ENCODE measurements at regions not wholly inside any gene's neighbourhood (a gene's known extent, or its start where the extent isn't known, plus 50 kb on each side); places are given as distances from the start of the nearest gene placed in this dataset.

GRCh38 chr7:17690030-17690429, 250.3 kb downstream of the SNX13 start:
- Mint-ChIP-seq H3K27ac (ENCODE audit: unreplicated experiment) (peak overlapping the region; percentile 98), H3K4me1 (ENCODE audit: unreplicated experiment) (peaks cover 15% of the 10 kb centered on the region), H3K27me3 (ENCODE audit: unreplicated experiment) (no peaks in the 10 kb centered on the region), H3K36me3 (ENCODE audit: unreplicated experiment) (no peaks in the 10 kb centered on the region), H3K9me3 (ENCODE audit: unreplicated experiment) (peaks cover 5% of the 10 kb centered on the region), H3K4me3 (ENCODE audit: unreplicated experiment) (no peak overlapping the region)
- DNase-seq (ENCODE audit: extremely low spot score, unreplicated experiment) = no peak
- no peak for TF ChIP-seq CTCF (IDR thresholded peaks at IDR 0.05)

- Mint-ChIP-seq H3K36me3 (ENCODE audit: unreplicated experiment) (peaks cover 16% of the 10 kb centered on the region), H3K9me3 (ENCODE audit: unreplicated experiment) (peaks cover 29% of the 10 kb centered on the region), H3K27ac (ENCODE audit: unreplicated experiment) (peak overlapping the region; percentile 97), H3K27me3 (ENCODE audit: unreplicated experiment) (no peaks in the 10 kb centered on the region), H3K4me1 (ENCODE audit: unreplicated experiment) (peaks cover 28% of the 10 kb centered on the region), H3K4me3 (ENCODE audit: unreplicated experiment) (peak overlapping the region; percentile 19)
- DNase-seq (ENCODE audit: extremely low spot score, unreplicated experiment) = peak; percentile 94
- no peak for TF ChIP-seq CTCF (IDR thresholded peaks at IDR 0.05)
Observed at GRCh38 chr7:17696422-17696821, 243.9 kb downstream of the SNX13 start.

- DNase-seq (ENCODE audit: extremely low spot score, unreplicated experiment) = no peak
- no peak for TF ChIP-seq CTCF (IDR thresholded peaks at IDR 0.05)
- H3K27ac Mint-ChIP-seq (ENCODE audit: unreplicated experiment) = peak overlapping the region; percentile 97
- peaks cover 28% of the 10 kb centered on the region for H3K4me1 Mint-ChIP-seq (ENCODE audit: unreplicated experiment)
- H3K36me3 Mint-ChIP-seq (ENCODE audit: unreplicated experiment) = peaks cover 21% of the 10 kb centered on the region
- no peak overlapping the region for H3K4me3 Mint-ChIP-seq (ENCODE audit: unreplicated experiment)
- H3K9me3 Mint-ChIP-seq (ENCODE audit: unreplicated experiment) = peaks cover 36% of the 10 kb centered on the region
- no peaks in the 10 kb centered on the region for H3K27me3 Mint-ChIP-seq (ENCODE audit: unreplicated experiment)
Observed at GRCh38 chr7:17697128-17697881, 243.0 kb downstream of the SNX13 start.

- Mint-ChIP-seq H3K27ac (ENCODE audit: unreplicated experiment) (peak overlapping the region; percentile 15), H3K4me3 (ENCODE audit: unreplicated experiment) (no peak overlapping the region), H3K9me3 (ENCODE audit: unreplicated experiment) (peaks cover 45% of the 10 kb centered on the region), H3K27me3 (ENCODE audit: unreplicated experiment) (no peaks in the 10 kb centered on the region), H3K4me1 (ENCODE audit: unreplicated experiment) (peaks cover 28% of the 10 kb centered on the region), H3K36me3 (ENCODE audit: unreplicated experiment) (peaks cover 26% of the 10 kb centered on the region)
- DNase-seq (ENCODE audit: extremely low spot score, unreplicated experiment) = no peak
- TF ChIP-seq CTCF (IDR thresholded peaks at IDR 0.05) = no peak
Observed at GRCh38 chr7:17699696-17700095, 240.6 kb downstream of the SNX13 start.

GRCh38 chr7:17700138-17700537, 240.2 kb downstream of the SNX13 start:
- Mint-ChIP-seq H3K27me3 (ENCODE audit: unreplicated experiment) (no peaks in the 10 kb centered on the region), H3K27ac (ENCODE audit: unreplicated experiment) (no peak overlapping the region), H3K36me3 (ENCODE audit: unreplicated experiment) (peaks cover 26% of the 10 kb centered on the region), H3K4me3 (ENCODE audit: unreplicated experiment) (no peak overlapping the region), H3K4me1 (ENCODE audit: unreplicated experiment) (peaks cover 28% of the 10 kb centered on the region), H3K9me3 (ENCODE audit: unreplicated experiment) (peaks cover 45% of the 10 kb centered on the region)
- no peak for TF ChIP-seq CTCF (IDR thresholded peaks at IDR 0.05)
- no peak for DNase-seq (ENCODE audit: extremely low spot score, unreplicated experiment)
